ENCODE measurements at regions not wholly inside any gene's neighbourhood (a gene's known extent, or its start where the extent isn't known, plus 50 kb on each side); places are given as distances from the start of the nearest gene placed in this dataset.
A peak's percentile ranks its signal among the peaks of the same experiment; 100 is the strongest.

DNA sequence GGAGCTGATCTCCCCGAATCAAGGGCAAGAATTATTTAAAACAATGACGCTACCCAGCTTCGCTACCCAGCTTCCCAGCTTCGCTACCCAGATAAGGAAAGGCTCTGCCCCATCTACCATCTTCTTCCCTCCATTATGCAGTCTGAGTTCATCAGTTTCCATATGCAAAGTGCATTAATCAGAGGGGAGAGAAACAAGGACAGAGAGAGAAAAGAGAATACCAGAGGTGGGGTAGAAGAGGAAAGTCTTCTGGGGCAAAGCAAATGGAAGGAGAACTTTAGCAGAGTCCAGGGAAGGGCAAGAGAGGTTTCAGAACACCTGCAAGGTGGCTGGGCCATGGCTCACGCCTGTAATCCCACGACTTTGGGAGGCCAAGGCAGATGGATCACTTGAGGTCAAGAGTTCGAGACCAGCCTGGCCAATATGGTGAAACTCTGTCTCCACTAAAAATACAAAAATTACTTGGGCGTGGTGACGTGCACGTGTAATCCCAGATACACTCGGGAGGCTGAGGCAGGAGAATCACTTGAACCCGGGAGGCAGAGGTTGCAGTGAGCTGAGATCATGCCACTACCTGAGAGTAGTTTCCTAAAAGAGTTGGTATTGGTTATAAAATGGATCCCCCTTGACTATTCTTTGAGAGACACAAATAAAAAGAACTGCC, 70.4 kb upstream of the SPATA12 start:
- no peak for DNase-seq (ENCODE audit: extremely low spot score in 2 of 2)
- Histone ChIP-seq H3K9me3 (no peaks in the 10 kb centered on the region), H3K36me3 (no peaks in the 10 kb centered on the region), H3K4me1 (peaks cover 19% of the 10 kb centered on the region), H3K4me3 (no peak overlapping the region), H3K27me3 (no peaks in the 10 kb centered on the region), H3K27ac (peak overlapping the region; percentile 43)
- intact Hi-C loops (cut with DNase I), result loop anchor here (5.0 kb wide), 2 partner anchors 188 to 288 kb away; partner anchors contain the start of gene ARHGEF3
- TF ChIP-seq, protein P1, sequence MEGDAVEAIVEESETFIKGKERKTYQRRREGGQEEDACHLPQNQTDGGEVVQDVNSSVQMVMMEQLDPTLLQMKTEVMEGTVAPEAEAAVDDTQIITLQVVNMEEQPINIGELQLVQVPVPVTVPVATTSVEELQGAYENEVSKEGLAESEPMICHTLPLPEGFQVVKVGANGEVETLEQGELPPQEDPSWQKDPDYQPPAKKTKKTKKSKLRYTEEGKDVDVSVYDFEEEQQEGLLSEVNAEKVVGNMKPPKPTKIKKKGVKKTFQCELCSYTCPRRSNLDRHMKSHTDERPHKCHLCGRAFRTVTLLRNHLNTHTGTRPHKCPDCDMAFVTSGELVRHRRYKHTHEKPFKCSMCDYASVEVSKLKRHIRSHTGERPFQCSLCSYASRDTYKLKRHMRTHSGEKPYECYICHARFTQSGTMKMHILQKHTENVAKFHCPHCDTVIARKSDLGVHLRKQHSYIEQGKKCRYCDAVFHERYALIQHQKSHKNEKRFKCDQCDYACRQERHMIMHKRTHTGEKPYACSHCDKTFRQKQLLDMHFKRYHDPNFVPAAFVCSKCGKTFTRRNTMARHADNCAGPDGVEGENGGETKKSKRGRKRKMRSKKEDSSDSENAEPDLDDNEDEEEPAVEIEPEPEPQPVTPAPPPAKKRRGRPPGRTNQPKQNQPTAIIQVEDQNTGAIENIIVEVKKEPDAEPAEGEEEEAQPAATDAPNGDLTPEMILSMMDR (IDR thresholded peaks at IDR 0.05), result no peak
- TF ChIP-seq POLR2A (IDR thresholded peaks at IDR 0.05), result no peak
- TF ChIP-seq POLR2AphosphoS5 (IDR thresholded peaks at IDR 0.05; ENCODE audit: insufficient read depth in 1 of 2, low read depth in 1 of 2), result no peak

DNA sequence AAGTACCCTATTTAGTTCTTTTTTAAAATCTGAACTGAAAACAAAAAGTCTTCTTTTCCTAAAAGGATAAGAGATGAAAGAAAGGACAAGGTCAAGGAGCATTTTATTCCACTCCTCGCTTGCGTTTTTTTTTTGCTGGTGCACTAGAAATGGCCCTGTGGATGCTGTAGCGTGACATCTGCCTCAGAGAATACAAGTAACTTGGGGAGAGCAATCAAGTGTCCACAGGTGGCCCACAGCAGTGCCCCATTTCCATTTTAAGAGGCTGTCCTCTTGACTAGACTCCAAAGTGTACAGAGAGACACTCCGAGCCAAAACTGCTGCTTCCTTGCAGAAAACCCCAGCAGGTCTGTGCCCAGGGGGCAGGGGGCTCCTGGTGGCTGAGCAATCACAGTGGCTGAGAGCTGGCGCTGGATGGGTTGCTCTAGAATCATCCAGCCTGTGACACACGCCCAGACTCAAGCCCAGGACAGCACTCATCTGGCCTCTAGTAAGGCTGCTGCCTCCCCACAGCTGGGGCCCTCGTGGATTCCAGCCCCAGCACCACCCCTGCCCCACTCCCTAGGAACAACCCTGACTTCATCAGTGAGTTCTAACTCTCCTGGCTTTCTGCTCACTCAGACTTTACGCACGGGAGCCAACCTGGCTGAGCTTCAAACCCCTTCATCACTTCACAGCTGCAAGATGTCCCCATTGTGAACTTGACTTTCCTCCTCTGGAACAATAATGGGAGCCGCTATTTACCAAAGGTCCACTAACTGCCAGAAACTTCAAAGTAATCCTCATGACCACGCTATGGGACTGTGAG, 71.1 kb upstream of the SPATA12 start:
- no peaks in the 10 kb centered on the region for H3K9me3 ChIP-seq
- peaks cover 26% of the 10 kb centered on the region for H3K4me1 ChIP-seq
- TF ChIP-seq POLR2AphosphoS5 (IDR thresholded peaks at IDR 0.05; ENCODE audit: insufficient read depth in 1 of 2, low read depth in 1 of 2) (no peak), POLR2A (IDR thresholded peaks at IDR 0.05) (no peak)
- TF ChIP-seq, protein P1 (IDR thresholded peaks at IDR 0.05), result peak in 1 of 3 experiments; percentile 35
- no peak for DNase-seq (ENCODE audit: extremely low spot score in 2 of 2)
- no peaks in the 10 kb centered on the region for H3K36me3 ChIP-seq
- H3K27ac ChIP-seq, result peak overlapping the region; percentile 43
- no peak overlapping the region for H3K4me3 ChIP-seq
- intact Hi-C loops (cut with DNase I), result loop anchor here (5.0 kb wide), 2 partner anchors 187 to 287 kb away; partner anchors contain the start of gene ARHGEF3
- no peaks in the 10 kb centered on the region for H3K27me3 ChIP-seq

DNA sequence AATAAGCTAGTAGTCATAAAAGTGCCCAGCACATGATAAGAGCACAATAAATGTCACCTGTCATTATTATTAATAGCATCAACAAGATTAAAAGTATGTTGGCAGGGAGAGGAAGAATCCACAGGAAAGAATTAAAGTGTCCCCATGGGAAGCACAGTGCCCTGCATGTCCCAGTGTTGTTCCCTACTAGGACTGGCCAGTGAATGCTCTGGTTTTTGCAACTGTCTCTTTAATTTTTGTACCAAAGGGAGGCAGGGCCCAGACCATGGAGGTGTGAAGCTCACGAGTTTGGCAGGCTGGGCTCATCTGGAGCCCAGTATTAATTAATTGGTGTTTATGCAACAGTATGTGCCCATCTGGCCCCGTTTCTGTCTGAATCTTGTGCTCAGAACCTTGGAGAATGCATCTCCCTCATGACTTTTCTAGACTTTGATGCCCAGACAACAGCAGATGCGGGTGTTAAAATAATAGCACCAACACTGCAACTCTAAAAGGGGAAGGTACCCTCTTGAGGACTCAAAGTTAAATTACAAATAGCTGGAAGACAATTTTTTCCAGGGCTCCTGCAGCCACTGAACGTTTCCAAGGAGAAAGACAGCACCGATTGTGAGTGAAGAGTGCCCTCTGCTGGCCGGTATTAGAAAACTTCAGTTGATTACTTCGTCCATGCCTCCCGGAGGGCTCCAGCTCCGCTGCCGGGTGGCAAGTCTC, 71.9 kb upstream of the SPATA12 start:
- H3K4me3 ChIP-seq, result no peak overlapping the region
- H3K27me3 ChIP-seq, result no peaks in the 10 kb centered on the region
- no peaks in the 10 kb centered on the region for H3K9me3 ChIP-seq
- intact Hi-C loops (cut with DNase I), result loop anchor here (5.0 kb wide), 2 partner anchors 186 to 286 kb away; partner anchors contain the start of gene ARHGEF3
- no peak overlapping the region for H3K27ac ChIP-seq
- H3K36me3 ChIP-seq, result no peaks in the 10 kb centered on the region
- no peak for TF ChIP-seq POLR2A (IDR thresholded peaks at IDR 0.05)
- TF ChIP-seq POLR2AphosphoS5 (IDR thresholded peaks at IDR 0.05; ENCODE audit: insufficient read depth in 1 of 2, low read depth in 1 of 2), result peak in 1 of 2 donors; percentile 50
- TF ChIP-seq, protein P1 (IDR thresholded peaks at IDR 0.05), result peak; percentile 74 to 88 (median 86)
- peaks cover 30% of the 10 kb centered on the region for H3K4me1 ChIP-seq
- DNase-seq (ENCODE audit: extremely low spot score in 2 of 2), result no peak

DNA sequence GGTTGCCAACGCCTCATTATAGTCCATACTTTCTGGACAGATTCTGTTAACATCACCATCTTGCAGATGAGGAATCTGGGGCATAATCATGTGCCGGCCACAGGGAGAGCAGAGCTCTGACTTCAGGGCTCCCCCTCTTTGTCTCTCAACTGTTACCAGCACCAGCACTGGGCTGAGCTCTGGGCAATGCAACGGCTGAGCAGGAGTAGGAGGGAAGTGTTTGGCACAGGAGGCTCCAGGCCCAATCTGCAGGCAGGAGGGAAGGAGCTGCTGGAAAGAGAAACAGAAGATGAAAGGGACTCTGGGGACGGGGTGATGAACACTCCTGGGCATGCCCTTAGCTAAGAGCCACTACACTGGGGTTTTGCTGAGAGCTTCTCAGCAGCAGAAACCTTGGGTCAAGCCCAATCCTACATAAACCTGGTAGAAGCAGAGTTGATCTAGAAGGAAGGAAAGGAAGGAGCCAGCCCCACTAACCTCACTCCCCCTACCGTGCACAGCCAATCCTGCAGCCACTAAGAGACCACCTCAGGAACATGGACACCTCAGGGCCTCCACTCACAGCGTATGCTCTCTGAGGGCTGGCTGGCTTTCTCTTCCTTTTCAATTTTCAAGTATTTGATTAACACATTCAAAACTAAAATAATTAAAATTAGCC, 73.1 kb upstream of the SPATA12 start:
- no peak for DNase-seq (ENCODE audit: extremely low spot score in 2 of 2)
- H3K9me3 ChIP-seq, result no peaks in the 10 kb centered on the region
- no peaks in the 10 kb centered on the region for H3K36me3 ChIP-seq
- H3K4me3 ChIP-seq, result no peak overlapping the region
- peaks cover 30% of the 10 kb centered on the region for H3K4me1 ChIP-seq
- no peak overlapping the region for H3K27ac ChIP-seq
- no peaks in the 10 kb centered on the region for H3K27me3 ChIP-seq
- no peak for TF ChIP-seq POLR2AphosphoS5 (IDR thresholded peaks at IDR 0.05; ENCODE audit: insufficient read depth in 1 of 2, low read depth in 1 of 2)
- TF ChIP-seq, protein P1 (IDR thresholded peaks at IDR 0.05), result no peak
- no peak for TF ChIP-seq POLR2A (IDR thresholded peaks at IDR 0.05)
- intact Hi-C loops (cut with DNase I), result loop anchor here (5.0 kb wide), 2 partner anchors 185 to 285 kb away; partner anchors contain the start of gene ARHGEF3

All from vagina (tissue), 2 donors.